ENCODE measurements at regions not wholly inside any gene's neighbourhood (a gene's known extent, or its start where the extent isn't known, plus 50 kb on each side); places are given as distances from the start of the nearest gene placed in this dataset.

- no peak for DNase-seq (ENCODE audit: low read depth)
Observed at GRCh38 chr6:9942131-9942530, 472.7 kb downstream of the TFAP2A start.

DNA sequence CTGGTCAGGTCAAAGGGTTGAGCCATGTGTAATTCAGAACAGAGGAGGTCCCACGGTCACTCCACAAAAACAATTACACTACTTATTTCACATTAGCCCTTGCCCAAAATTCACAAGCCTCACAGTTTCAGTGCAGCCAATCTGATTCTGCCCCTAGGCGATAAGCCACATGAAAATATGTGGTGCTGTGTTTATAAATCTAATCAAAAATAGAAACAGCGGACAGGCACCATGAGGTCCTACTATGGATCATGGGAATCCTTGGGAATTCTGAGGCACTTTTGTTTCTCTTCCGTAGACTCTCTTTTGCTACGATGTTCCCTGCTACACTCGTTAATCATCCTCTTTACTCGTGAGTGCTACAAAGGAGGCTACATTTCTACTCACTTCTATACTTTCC lies 476.1 kb downstream of the TFAP2A start:
- no peak for DNase-seq (ENCODE audit: low read depth)

- no peak for DNase-seq (ENCODE audit: low read depth)
Observed at GRCh38 chr6:9937031-9937763, 477.7 kb downstream of the TFAP2A start.

- DNase-seq (ENCODE audit: low read depth), result no peak
Observed at GRCh38 chr6:9936551-9936950, 478.3 kb downstream of the TFAP2A start.

DNA sequence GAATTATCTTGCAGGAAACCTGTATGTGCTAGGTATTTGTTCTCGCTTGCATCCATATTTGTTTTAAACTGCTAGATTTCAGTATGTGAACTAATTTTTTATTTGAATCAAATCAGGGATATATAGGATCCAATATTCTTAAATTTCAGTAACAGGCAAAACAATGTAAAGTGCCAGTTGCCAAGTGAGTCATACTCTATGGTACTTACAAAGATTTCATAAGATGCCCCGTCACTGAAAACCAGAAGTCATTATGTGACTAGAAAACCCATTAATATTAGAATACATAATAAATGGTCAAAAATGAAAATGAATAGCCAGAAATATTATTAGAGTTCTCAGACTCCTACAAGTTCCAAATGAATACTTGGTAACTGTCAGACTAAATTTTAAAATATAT lies 481.2 kb downstream of the TFAP2A start:
- no peak for DNase-seq (ENCODE audit: low read depth)

DNA sequence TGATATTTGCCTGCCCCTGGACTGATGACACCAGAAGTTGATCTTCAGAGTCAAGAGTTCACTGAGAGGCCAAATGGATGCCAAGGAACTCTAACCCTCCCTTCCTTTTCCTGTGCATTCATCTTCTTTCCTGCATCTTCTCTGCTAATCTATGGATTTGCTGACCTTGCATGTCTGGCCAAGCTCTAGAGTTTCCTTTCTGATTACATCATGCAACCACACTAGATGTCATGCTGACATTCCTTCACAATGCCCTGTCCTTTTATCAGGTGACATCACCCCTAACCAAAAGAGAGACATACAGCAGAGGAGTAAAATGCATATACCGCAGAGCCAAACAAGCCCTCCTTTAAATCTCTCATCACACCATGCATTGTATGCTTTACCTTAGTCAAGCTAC lies 487.6 kb downstream of the TFAP2A start:
- no peak for DNase-seq (ENCODE audit: low read depth)

- no peak for DNase-seq (ENCODE audit: low read depth)
Observed at GRCh38 chr6:9924971-9925370, 489.9 kb downstream of the TFAP2A start.

DNA sequence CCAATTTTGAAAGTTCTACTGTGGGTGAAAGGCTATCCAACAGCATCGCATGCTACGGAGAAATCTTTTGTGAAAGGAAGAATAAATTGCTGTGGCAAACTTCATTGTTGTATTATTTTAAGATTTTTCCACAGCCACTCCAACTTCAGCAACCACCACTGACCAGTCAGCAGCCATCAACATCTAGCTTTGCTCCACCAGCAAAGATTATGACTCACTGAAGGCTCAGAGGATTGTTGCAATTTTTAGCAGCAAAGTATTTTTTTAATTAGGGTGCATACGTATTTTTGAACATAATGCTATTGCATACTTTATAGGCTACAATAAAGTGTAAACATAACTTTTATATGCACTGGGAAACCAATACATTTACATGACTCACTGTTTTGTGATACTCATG lies 493.5 kb downstream of the TFAP2A start:
- DNase-seq (ENCODE audit: low read depth), result no peak

- DNase-seq (ENCODE audit: low read depth), result no peak
Observed at GRCh38 chr6:9914951-9915350, 499.9 kb downstream of the TFAP2A start.

DNA sequence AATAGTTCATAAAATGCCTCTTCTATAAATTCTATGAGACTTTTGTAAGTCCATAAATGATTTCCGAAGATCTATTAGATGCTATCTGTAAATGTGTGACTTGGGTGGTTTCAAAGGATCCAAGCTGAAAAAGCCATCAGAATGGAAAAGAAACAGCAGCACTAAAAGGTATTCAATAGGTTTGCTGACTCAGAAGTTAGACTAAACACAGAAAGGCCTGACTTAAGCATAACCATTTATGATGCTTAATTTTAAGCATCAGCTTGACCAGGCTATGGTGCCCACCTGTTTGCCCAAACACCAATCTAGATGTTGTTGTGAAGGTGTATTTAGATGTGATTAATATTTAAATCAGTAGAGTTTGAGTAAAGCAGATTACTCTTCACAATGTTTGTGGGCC lies 513.5 kb downstream of the TFAP2A start:
- DNase-seq (ENCODE audit: low read depth), result no peak

DNA sequence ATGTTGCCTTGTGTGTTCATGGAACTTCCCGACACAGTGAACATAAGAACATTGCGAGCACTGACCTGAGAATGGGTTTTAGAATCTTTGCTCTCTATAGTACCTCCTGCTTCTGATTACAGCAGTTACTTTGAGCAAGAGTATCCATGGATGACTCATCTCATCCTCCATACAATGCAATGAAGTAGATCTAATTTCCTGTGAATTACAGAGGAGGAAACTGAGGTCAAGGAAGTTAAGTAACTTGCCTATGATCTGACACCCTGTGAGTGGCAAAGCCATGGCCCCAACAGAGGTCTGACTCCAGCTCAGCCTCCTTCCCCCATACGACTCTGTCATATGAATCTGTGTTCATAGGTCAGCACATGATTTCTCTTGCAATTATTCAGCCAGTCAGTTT lies 518.1 kb downstream of the TFAP2A start:
- no peak for DNase-seq (ENCODE audit: low read depth)

DNA sequence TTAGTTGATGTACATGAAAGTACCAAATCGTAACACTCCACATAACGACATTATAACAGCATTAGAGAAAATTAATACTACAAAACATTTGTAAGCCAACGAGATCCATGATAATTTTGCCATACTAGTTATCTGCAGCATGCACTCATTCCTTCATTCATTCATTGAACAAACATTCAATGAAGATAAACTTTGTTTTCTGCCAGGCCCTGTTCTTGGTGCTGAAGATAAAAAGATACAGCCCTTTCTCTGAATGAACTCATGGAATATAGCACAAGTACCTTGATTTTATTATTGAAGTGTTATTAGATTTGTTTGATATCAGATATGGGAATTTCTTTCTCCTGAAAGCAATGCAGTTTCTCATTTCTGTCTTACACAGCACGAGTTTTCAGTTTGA lies 524.0 kb downstream of the TFAP2A start:
- DNase-seq (ENCODE audit: low read depth), result no peak

DNA sequence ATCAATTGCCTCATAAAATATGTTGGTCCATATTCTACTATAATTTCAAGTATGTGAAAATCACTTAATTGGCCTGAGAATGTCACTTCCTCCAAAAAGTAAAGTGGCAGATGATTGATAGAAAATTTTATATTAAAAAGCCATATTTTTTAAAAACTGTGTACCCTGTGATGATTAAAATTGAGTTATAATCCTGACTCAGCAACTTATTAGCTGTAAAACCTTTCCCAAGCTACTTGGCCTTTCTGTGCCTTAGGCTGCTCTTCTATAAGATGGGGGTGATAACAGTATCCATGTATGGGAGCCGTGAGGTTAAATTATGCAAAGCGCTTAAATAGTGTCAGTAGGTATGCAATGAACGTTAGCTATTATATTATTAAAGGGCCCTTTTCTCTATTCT lies 524.4 kb downstream of the TFAP2A start:
- no peak for DNase-seq (ENCODE audit: low read depth)

GRCh38 chr6:9878535-9878934 lies 536.3 kb downstream of the TFAP2A start:
- no peak for DNase-seq (ENCODE audit: low read depth)

- DNase-seq (ENCODE audit: low read depth), result no peak
Observed at GRCh38 chr6:9875605-9876353, 539.1 kb downstream of the TFAP2A start.

DNA sequence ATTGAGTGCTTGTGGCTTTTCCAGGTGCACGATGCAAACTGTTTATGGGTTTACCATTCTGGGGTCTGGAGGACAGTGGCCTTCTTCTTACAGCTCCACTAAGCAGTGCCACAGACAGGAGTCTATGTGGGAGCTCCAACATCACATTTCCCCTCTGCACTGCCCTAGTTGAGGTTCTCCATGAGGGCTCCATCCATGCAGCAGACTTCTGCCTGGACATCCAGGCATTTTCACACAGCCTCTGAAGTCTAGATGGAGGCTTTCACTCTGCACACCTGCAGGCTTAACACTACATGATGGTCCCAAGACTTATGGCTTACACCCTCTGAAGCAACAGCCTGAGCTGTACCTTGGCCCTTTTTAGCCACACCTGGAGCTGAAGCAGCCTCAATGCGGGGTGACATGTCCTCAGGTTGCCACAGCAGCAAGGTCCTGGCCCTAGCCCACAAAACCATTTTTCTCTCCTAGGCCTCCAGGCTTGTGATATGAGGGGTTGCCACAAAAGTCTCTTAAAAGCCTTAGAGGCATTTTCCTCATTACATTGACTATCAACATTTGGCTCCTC lies 552.2 kb downstream of the TFAP2A start:
- DNase-seq (ENCODE audit: low read depth), result no peak

- DNase-seq (ENCODE audit: low read depth), result no peak
Observed at GRCh38 chr6:9851541-9852380, 563.1 kb downstream of the TFAP2A start.

DNA sequence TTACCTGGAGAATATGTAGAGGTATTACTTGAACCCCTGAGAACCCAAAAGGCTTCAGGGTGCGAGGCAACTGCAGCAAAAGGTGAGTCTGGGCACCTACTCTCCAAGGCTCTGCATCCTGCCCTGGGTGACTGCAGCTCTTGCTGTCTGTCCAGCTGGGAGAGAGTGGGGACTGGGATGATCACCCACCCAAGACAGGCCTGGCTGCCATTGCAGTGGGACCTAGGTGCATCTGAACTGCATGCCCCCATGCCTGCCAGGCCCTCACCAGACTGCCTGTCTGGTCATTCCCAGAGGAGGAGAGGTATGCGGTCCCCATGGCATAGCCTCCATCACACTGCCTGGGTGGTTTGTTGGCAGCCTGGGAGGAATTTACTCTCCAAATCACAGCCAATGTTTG lies 563.9 kb downstream of the TFAP2A start:
- DNase-seq (ENCODE audit: low read depth), result no peak

GRCh38 chr6:9848094-9848493 lies 566.8 kb downstream of the TFAP2A start:
- no peak for DNase-seq (ENCODE audit: low read depth)

DNA sequence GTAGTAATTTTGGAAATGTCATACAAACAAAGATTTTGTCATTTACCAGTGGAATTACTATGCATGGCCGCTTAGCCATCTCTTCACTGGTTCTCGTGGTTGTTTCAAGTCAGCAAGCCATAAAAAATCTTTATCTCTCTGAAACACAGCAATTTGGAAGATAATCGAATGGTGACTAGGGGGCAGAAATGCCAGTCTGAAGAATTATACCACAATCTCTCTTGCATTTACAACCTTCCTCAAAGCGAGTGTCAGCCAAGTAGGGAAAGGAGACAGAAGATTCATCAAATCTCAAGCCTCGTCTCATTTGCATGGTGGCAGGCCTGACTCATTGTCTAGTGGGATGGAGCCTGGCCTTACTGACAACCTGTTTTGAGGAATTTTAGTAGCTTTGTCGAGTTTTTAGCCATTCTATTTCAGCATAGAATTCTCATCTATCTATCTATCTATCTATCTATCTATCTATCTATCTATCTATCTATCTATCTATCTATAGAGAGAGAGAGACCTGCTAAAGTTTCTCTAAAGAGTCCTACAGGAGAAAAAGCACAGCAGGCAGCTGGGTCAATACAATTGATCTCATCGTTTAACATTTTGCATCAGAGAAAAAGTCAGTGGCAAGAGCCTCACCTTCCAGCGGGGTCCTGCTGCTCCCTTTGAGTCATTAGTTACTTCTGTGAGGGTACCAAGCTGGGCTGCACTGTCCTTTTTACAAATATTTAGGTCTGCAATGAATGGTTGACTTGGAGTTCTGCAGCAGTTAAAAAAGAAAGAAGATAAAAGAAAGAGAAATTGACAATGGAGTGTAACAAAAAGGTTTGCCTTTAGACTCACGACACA lies 572.8 kb downstream of the TFAP2A start:
- DNase-seq (ENCODE audit: low read depth), result no peak

DNA sequence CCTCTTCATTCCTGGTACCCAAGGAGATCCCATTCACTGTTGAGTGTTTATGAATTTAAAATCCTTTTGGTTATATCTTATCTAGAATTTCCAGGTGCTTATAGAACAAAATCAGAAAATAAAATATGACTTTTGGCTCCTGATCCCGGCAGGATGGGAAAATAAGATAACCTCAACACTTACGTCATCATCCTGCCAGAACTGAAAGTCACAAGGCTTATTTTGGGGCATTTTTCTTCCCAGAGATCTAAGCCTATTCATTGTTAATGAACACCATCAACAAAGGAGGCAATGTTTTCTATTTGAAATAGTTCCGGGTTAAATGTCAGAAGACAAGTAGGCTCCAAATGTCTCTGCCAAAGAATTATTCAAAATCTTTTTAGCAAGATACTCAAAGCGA lies 580.6 kb downstream of the TFAP2A start:
- DNase-seq (ENCODE audit: low read depth), result no peak

GRCh38 chr6:9831783-9832182 lies 583.1 kb downstream of the TFAP2A start:
- DNase-seq (ENCODE audit: low read depth), result no peak

Measured in activated T-helper 9 cell treated with anti-CD3 and anti-CD28 coated beads, Interleukin-2, amount 50 U/mL, for 16 hours (primary cell).